Adrenal gland (tissue), 9 donors: ENCODE measurements at regions not wholly inside any gene's neighbourhood (a gene's known extent, or its start where the extent isn't known, plus 50 kb on each side); places are given as distances from the start of the nearest gene placed in this dataset.

Source experiments
- DNase-seq, 7 donors: peaks; one replicate each; pipeline ENCODE4 v3.0.0-alpha.2; 2019 to 2020
- H3K27ac ChIP-seq, 5 donors: fragments of 200-600 bp; sonication (generic) in 4 of 5; 1 replicate in 3 of 5; 2 replicates in 2 of 5; pipeline versions ENCODE4 v1.5.1 to v1.8.0; 2016 to 2020; ENCODE audit warnings: mild to moderate bottlenecking in 1 of 5
- H3K27me3 ChIP-seq: fragments of 200-600 bp; 2 replicates; pipeline ENCODE4 v1.8.0; 2021
- H3K36me3 ChIP-seq, 2 donors: fragments of 200-600 bp; replicated peaks in 1 of 2; 1 replicate in 1 of 2; 2 replicates in 1 of 2; pipeline versions ENCODE4 v1.5.1 to v1.8.0; 2018 to 2022
- H3K4me1 ChIP-seq, 2 donors: fragments of 200-600 bp; replicated peaks in 1 of 2; 1 replicate in 1 of 2; 2 replicates in 1 of 2; pipeline versions ENCODE4 v1.5.1 to v1.8.0; 2018 to 2021
- H3K4me3 ChIP-seq, 4 donors: fragments of 200-600 bp; sonication (generic) in 3 of 4; one replicate each; pipeline ENCODE4 v1.5.1; 2016 to 2018
- H3K9me3 ChIP-seq, 3 donors: fragments of 200-600 bp; sonication (generic) in 1 of 3; replicated peaks in 1 of 3; 1 replicate in 2 of 3; 2 replicates in 1 of 3; pipeline versions ENCODE4 v1.5.1 to v1.8.0; 2016 to 2021
- CTCF ChIP-seq, 6 experiments: fragments of 450-650 bp in 4 of 6; fragments of 200-600 bp in 2 of 6; sonication (generic) in 1 of 6; IDR thresholded peaks; 1 replicate in 5 of 6; 2 replicates in 1 of 6; pipeline versions ENCODE4 v1.5.1 to v1.8.0; 2016 to 2021; ENCODE audit warnings: antibody characterized with exemption in 6 of 6, mild to moderate bottlenecking in 2 of 6, moderate library complexity in 1 of 6
- POLR2A ChIP-seq, 2 donors: fragments of 450-650 bp; IDR thresholded peaks; one replicate each; pipeline ENCODE4 v1.6.1; 2017; ENCODE audit warnings: antibody characterized with exemption in 2 of 2, mild to moderate bottlenecking in 2 of 2, moderate library complexity in 1 of 2
- WGBS, 4 donors: extraction: QIAGEN DNeasy Blood & Tissue Kit in 2 of 4; methylation state at CpG; one replicate each; pipeline versions ENCODE4 v1.1.5 to v1.1.7; 2013 to 2017; 5-methylcytosine and 5-hydroxymethylcytosine counted together
- intact Hi-C, 2 donors: fragments of 100-400 bp; cut with DNase I; formaldehyde crosslinking; loops; one replicate each; pipeline versions ENCODE4 v1.14.1 to v1.15.0; 2022 to 2023
- donor health status: healthy with polysubstance abuse.
- donor health status: Bipolar disorder and iron deficiency.
- donor health status: DM: yes; HTN: yes; CAD: no.
- donor health status: DM: no; HTN: no; CAD: no.
- donor health status: DM: no; HTN: no; CAD: no.

- 84 to 90% (median 87%) methylated on average over 22 to 23 of the region's 23 CpGs for WGBS, 4 donors
- TF ChIP-seq POLR2A (IDR thresholded peaks at IDR 0.05) (no peak), CTCF (IDR thresholded peaks at IDR 0.05) (no peak)
- intact Hi-C loops = no loop called here
- Histone ChIP-seq H3K27ac (no peak overlapping the region), H3K9me3 (peaks cover 0 to 4% (median 0%) of the 10 kb centered on the region in 3 donors), H3K36me3 (no peaks in the 10 kb centered on the region), H3K27me3 (no peaks in the 10 kb centered on the region), H3K4me1 (no peaks in the 10 kb centered on the region), H3K4me3 (no peak overlapping the region)
- DNase-seq = no peak
These were observed 569.2 kb downstream of the ZBBX start for GRCh38 chr3:166810741-166811445.

GRCh38 chr3:166809520-166809919, 570.6 kb downstream of the ZBBX start:
- WGBS, 4 donors = 82 to 89% (median 86%) methylated on average over 4 of the region's 4 CpGs

GRCh38 chr3:166788936-166789335, 591.2 kb downstream of the ZBBX start:
- 74 to 82% (median 76%) methylated on average over 4 of the region's 4 CpGs for WGBS, 4 donors
- Histone ChIP-seq H3K27ac (no peak overlapping the region), H3K4me1 (no peaks in the 10 kb centered on the region), H3K4me3 (no peak overlapping the region), H3K36me3 (no peaks in the 10 kb centered on the region), H3K9me3 (no peaks in the 10 kb centered on the region), H3K27me3 (no peaks in the 10 kb centered on the region)
- intact Hi-C loops = no loop called here
- TF ChIP-seq POLR2A (IDR thresholded peaks at IDR 0.05) (no peak), CTCF (IDR thresholded peaks at IDR 0.05) (no peak)
- no peak for DNase-seq

More at GRCh38 chr3:166809520-166809919, 570.6 kb downstream of the ZBBX start:
- Histone ChIP-seq H3K36me3 (no peaks in the 10 kb centered on the region), H3K4me1 (no peaks in the 10 kb centered on the region), H3K27me3 (no peaks in the 10 kb centered on the region), H3K4me3 (no peak overlapping the region), H3K27ac (no peak overlapping the region), H3K9me3 (peaks cover 0 to 4% (median 0%) of the 10 kb centered on the region in 3 donors)
- DNase-seq = no peak
- intact Hi-C loops = no loop called here
- TF ChIP-seq POLR2A (IDR thresholded peaks at IDR 0.05) (no peak), CTCF (IDR thresholded peaks at IDR 0.05) (no peak)

- H3K27ac ChIP-seq = no peak overlapping the region
- WGBS, 4 donors = 31 to 42% (median 33%) methylated on average over 2 of the region's 2 CpGs
- no peak for TF ChIP-seq CTCF (IDR thresholded peaks at IDR 0.05)
- TF ChIP-seq POLR2A (IDR thresholded peaks at IDR 0.05) = no peak
- H3K4me3 ChIP-seq = no peak overlapping the region
- no peaks in the 10 kb centered on the region for H3K9me3 ChIP-seq
- H3K36me3 ChIP-seq = no peaks in the 10 kb centered on the region
- DNase-seq = no peak
- intact Hi-C loops = no loop called here
- H3K27me3 ChIP-seq = no peaks in the 10 kb centered on the region
- H3K4me1 ChIP-seq = no peaks in the 10 kb centered on the region
These were observed 594.2 kb downstream of the ZBBX start for GRCh38 chr3:166785876-166786275.
